NCI-H82 treated with DMSO at 0.1 percent for 48 hours (cell line): ENCODE measurements at regions not wholly inside any gene's neighbourhood (a gene's known extent, or its start where the extent isn't known, plus 50 kb on each side); places are given as distances from the start of the nearest gene placed in this dataset.
"Not testable (repeated sequence)": the region's sequence is repeated elsewhere in the genome, so short reads cannot be mapped to it uniquely, and the experiment has no call there.

Experiments
- DNase-seq: peaks from one replicate; lab custom pipeline; 2025; ENCODE audit not compliant: unreplicated experiment; lab: John Stamatoyannopoulos, UW

GRCh38 chr9:104195142-104195541 is 101.0 kb downstream of the SMC2 start:
- not testable (repeated sequence) for DNase-seq

DNA sequence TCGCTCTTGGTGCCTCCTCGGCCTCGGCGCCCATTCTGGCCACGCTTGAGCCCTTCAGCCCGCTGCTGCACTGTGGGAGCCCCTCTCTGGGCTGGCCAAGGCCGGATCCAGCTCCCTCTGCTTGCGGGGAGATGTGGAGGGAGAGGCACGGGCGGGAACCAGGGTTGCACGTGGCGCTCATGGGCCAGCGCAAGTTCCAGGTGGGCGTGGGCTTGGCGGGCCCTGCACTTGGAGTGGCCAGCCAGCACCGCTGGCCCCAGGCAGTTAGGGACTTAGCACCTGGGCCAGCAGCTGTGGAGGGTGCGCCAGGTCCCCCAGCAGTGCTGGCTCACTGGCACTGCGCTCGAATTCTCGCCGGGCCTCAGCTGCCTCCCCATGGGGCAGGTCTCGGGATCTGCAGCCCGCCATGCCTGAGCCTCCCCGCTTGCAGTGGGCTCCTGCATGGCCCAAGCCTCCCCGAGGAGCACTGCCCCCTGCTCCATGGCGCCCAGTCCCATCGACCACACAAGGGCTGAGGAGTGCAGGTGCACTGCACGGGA is 106.4 kb downstream of the SMC2 start:
- no peak for DNase-seq

DNA sequence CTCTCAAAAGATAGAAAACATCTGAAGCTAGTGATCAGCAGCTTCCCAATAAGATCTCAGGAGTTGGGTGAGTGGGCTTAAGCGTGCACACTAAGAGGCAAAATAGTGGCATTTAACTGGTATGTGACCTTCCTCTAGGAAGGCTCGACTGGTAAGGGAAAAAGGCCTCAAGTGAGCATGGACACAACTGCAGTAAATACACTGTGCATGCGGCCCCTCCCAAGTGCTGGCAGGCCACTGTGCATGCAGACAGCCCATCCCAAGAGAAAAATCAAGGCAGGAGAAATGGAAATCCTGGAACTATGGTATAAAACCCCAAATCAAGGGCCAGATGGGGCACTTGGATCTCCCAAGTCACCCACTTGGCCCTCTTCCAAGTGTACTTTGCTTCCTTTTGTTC is 112.7 kb downstream of the SMC2 start:
- DNase-seq: no peak

DNA sequence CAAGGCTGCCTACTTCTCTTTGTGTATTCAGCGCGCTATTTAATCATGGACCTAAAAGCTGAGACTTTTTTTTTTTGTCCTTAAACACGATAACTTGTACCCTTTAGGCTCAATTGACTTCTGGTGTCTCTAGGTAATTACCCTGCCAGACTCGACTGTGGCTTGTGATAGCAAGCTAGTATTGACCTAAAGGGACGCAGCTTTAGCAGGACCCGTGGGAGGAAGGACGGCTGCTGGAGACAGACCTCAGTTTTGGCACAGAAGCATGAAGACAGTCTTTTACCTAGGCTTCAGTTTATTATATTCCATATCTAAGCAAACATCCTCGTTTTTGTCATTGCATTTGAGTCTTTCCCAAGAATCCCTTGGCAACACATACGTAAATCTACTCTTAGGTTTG is 115.3 kb downstream of the SMC2 start:
- no peak for DNase-seq

DNA sequence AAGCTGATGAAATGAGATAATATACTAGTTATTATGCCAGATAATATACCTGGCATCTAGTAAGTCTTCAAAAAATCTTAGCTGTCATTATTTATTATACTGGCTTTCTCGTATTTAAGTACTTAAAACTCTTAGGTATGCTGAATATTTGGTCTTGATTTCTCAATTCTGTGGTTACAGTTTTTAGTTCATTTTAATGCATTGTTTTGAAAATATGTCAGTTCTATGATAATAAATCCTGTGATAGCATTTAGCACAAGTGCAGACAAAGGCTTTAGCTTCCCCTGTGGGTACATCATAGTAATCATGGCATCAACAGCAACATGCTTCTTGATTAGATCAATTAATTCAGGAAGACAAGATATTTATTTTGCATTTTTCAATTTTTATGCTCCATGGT is 133.0 kb downstream of the SMC2 start:
- no peak for DNase-seq

DNA sequence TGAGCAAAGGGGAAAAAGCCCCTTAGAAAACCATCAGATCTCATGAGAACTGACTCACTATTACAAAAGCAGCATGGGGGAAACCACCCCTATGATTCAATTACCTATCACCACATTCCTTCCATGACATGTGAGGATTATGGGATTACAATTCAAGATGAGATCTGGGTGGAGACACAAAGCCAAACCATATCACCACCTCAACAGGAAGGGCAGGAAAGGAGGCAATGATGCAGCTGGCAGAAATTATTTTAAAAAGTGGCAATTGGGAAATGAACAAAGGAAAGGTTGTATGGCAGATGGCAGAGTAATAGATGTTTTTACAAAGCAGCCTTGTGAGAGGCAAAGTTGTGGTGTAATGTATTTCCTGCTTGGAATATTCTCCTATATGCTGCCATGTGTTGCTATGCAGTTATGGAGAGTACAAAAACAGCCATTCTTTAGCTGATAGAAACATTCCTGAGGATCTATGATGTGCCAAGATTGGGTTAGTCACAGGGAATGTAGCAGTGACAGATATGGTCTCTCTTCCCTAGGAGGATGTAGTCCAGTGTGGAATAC is 138.8 kb downstream of the SMC2 start:
- DNase-seq: no peak

DNA sequence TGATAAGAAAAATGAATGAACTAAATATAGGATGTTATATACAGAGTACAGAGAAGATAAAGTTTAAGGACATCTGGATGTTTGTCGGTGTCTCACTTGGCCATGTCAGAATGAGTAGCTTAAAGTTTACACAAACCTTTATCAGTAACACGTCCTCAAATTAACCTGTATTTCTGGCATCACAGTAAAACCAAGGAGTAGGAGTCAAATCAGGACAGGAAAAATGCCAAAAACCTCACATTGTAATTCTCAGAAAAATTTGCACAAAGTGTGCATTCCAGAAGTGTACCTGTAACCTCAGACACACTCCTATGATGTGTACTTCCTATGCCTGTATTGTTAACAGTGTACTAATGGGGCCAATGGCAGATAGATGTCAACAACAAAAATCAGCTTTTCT is 139.3 kb downstream of the SMC2 start:
- DNase-seq: no peak

DNA sequence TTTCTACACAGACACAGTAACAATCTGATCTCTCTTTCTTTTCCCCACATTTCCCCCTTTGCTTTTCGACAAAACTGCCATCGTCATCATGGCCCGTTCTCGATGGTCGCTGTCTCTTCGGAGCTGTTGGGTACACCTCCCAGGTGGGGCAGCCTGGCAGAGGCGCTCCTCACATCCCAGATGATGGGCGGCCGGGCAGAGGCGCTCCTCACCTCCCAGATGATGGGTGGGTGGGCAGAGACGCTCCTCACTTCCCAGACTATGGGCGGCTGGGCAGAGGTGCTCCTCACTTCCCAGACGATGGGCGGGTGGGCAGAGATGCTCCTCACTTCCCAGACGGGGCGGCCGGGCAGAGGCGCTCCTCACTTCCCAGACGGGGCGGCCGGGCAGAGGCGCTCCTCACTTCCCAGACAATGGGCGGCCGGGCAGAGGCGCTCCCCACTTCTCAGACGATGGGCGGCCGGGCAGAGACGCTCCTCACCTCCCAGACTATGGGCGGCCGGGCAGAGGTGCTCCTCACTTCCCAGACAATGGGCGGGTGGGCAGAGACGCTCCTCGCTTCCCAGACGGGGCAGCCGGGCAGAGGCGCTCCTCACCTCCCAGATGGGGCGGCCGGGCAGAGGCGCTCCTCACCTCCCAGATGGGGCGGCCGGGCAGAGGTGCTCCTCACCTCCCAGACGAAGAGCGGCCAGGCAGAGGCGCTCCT is 140.7 kb downstream of the SMC2 start:
- not testable (repeated sequence) for DNase-seq

GRCh38 chr9:104235347-104236120 is 141.4 kb downstream of the SMC2 start:
- DNase-seq: not testable (repeated sequence)

DNA sequence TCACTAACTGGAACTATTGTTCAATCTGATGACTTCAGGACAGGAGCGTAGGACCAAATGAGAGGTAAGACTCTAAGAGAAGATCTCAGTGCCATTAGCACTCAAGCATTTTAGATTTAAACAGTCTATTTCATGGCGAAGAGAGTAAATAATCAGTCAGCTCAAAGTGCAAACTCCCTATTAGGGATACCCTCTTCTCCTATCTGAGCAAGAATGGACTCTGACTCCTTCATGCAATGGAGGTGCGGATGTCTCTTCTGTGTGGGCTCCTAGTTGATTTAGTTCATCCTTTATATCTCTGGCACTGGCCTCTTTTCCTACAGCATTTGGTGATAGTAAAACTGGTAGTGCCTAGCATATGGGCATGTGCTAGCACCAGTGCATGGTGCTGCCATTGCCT is 144.6 kb downstream of the SMC2 start:
- DNase-seq: no peak

DNA sequence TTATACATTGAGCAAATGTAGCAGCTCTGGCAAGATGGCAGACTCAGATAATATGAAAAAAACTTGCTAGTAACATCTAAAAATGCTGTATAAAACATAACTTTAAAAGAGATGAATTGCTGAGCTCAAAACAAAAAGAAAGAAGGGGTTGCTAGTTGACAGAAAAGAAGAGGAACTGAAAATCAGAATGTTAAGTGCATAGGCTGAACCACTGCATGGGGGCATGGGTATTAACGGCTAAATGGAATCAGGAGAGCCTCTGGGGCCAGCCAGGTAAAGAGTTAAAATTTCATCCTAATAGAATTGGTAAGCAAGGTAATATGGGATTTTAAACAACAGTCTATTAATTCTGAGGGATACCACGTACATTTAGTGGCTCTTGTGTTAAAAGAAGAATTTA is 146.8 kb downstream of the SMC2 start:
- no peak for DNase-seq

DNA sequence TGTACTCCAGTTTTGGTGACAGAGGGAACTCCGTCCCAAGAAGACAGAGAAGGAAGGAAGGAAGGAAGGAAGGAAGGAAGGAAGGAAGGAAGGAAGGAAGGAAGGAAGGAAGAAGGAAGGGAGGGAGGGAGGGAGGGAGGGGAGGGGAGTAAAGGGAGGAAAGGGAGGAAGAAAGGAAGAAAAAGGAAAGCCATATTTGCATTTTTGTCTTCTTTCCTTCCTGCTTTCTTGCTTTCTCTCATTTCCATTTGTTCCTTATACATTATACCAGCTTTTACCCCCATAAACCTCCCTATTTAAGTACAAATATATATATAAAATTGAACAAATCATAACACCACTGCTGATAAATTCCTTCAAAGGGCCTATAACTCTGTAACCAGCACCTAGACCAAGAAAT is 151.8 kb downstream of the SMC2 start:
- no peak for DNase-seq

DNA sequence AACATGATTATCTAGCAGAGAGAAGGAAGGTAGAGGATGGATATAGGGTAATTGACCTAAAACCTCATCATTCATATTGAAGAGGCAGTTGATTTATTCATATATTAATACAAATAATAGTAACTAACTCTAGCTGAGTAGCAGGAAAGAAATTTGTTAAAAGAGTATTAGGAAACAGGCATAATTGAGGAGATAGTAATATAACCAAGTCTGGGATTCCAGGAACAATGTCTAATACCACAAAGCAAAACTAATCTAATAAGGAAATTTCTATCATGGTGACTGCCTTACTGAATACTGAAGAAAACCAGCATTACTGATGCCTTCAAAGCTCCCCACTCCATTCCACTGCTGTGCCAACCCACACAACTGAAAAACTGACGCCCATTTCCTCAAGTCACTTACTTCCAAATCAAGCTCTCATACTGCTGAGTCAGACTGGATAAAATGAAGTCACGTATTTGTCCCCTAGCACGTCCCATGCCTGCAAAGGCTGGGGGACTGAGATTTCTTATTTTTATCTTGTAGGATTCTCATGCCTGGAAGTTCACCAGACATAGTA is 153.9 kb downstream of the SMC2 start:
- DNase-seq: no peak

- DNase-seq: no peak
Measured at GRCh38 chr9:104256031-104256695, 162.1 kb downstream of the SMC2 start.

DNA sequence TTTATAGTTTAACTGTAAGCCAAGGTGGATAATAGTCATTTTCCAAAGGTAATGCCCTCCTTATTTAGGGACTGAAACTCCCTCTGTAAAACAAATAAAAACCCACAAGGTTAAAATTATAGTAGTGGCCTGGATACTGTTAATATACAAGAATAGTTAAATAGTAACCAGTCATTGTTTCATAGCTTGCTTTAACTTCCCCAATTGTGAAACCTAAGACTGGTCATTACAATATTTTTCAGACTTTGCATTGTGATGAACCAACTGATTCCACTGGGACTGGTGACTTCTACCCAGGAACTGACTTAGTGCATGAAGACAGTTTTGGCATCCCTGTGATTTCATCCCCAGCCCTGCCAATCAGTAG is 162.6 kb downstream of the SMC2 start:
- DNase-seq: no peak

DNA sequence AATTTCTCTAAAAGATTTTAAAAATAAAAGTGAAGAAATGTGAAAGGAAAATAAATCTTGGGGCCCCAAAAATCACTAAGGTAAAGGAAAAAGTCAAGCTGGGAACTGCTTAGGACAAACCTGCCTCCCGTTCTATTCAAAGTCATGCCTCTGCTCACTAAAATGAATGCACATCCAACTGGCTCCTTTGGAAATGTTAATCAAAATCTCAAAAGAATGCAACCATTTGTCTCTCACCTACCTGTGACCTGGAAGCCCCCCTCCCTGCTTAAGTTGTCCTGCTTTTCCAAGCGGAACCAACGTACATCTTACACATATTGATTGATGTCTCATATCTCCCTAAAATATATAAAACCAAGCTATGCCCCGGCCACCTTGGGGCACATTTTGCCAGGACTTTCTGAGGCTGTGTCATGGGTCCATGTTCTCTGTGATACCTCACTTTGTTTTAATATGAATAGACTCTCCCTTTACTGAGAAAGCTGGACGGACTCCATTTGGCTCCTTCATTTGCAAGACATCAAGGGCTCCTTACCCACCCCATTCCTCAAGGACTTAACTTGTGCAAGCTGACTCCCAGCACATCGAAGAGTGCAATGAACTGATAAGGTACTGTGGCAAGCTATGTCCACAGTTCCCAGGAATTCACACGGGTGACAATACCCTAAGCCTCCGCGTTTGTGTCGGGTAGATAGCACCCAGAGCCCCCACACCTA is 164.3 kb downstream of the SMC2 start:
- no peak for DNase-seq

DNA sequence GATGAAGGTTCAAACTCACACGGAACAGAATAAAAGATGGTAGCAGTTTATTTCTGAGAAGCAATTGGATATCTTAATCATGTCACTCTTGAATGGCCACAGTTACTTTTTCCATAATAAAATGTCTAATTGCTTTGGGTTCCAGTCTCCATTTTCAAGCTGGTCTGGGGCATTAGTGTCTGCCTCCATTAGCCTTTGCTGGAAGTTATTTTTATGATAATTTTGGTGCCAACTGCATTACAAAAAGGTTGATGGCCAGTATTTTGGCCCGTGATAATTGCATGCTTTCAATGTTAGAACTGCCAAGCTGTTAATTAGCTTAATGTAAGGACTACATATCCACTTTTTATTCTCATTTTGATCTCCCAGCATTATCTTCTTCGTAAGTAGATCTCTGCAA is 165.9 kb downstream of the SMC2 start:
- no peak for DNase-seq

DNA sequence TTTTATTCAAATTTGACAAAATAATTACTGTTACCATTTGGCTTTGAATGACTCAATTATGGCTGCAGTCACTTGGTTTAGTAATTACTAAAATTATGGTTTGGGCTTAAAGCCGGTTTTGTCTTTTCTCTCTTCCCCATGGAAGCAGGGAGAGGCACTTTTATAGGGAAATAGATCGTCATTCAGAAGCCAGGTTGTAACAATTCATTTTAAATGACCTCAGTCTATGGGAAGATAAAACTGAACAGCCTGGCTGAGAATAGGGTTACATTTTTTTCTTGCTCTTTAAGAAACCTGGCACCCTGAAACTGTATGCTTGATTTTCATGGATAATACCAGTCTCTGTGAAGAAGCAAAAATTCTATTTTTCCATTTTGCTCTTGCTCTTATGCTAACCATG is 169.8 kb downstream of the SMC2 start:
- DNase-seq: no peak

- no peak for DNase-seq
Measured at GRCh38 chr9:104264431-104264830, 170.3 kb downstream of the SMC2 start.

DNA sequence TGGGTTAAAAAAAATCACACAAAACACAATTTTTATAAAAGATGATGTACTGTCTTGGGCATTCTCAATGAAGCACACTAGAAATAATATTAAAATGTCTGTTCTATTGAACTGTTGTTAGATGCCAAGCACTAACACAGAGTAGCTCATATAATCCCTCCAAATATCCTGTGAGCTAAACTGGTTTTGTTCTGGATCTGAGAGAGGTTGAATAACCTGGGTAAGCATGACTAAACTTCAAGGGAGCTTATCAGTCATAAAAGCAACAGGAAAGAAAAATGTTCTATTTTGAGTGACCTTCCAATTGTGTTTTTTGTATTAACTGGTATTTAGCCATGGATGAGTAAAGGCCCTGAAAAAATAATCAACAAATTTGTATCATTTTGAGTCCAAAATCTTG is 175.3 kb downstream of the SMC2 start:
- no peak for DNase-seq
